Brain pericyte (primary cell): ENCODE measurements at regions not wholly inside any gene's neighbourhood (a gene's known extent, or its start where the extent isn't known, plus 50 kb on each side); places are given as distances from the start of the nearest gene placed in this dataset.
"Not testable (repeated sequence)": the region's sequence is repeated elsewhere in the genome, so short reads cannot be mapped to it uniquely, and the experiment has no call there.

Experiments used
- DNase-seq: peaks from one replicate; pipeline ENCODE4 v3.0.0-alpha.2; 2012; ENCODE audit warnings: low read depth, low spot score

GRCh38 chr15:20009619-20010018, 532.0 kb downstream of the GOLGA6L6 start:
- DNase-seq, result not testable (repeated sequence)

GRCh38 chr15:20007338-20007737, 534.3 kb downstream of the GOLGA6L6 start:
- not testable (repeated sequence) for DNase-seq

GRCh38 chr15:20003471-20003870, 538.1 kb downstream of the GOLGA6L6 start:
- not testable (repeated sequence) for DNase-seq

GRCh38 chr15:20002560-20002959, 539.0 kb downstream of the GOLGA6L6 start:
- not testable (repeated sequence) for DNase-seq

- not testable (repeated sequence) for DNase-seq
Measured at GRCh38 chr15:19996574-19997194, 544.9 kb downstream of the GOLGA6L6 start.

- DNase-seq, result not testable (repeated sequence)
Measured at GRCh38 chr15:19995296-19995695, 546.3 kb downstream of the GOLGA6L6 start.

- no peak for DNase-seq
Measured at GRCh38 chr15:19992428-19992827, 549.2 kb downstream of the GOLGA6L6 start.

GRCh38 chr15:19988094-19988660, 553.4 kb downstream of the GOLGA6L6 start:
- DNase-seq, result no peak

GRCh38 chr15:19987389-19988048, 554.1 kb downstream of the GOLGA6L6 start:
- DNase-seq, result no peak

- DNase-seq, result no peak
Measured at GRCh38 chr15:19984101-19984500, 557.5 kb downstream of the GOLGA6L6 start.

GRCh38 chr15:19974998-19975397, 566.6 kb downstream of the GOLGA6L6 start:
- DNase-seq, result no peak

GRCh38 chr15:19973718-19974117, 567.9 kb downstream of the GOLGA6L6 start:
- DNase-seq, result no peak

GRCh38 chr15:19972582-19972981, 569.0 kb downstream of the GOLGA6L6 start:
- DNase-seq, result not testable (repeated sequence)

GRCh38 chr15:19965574-19965973, 576.0 kb downstream of the GOLGA6L6 start:
- DNase-seq, result not testable (repeated sequence)

GRCh38 chr15:19964480-19964879, 577.1 kb downstream of the GOLGA6L6 start:
- DNase-seq, result not testable (repeated sequence)

GRCh38 chr15:19956124-19956796, 585.3 kb downstream of the GOLGA6L6 start:
- DNase-seq, result no peak

- no peak for DNase-seq
Measured at GRCh38 chr15:19944261-19944888, 597.2 kb downstream of the GOLGA6L6 start.

GRCh38 chr15:19943515-19943914, 598.1 kb downstream of the GOLGA6L6 start:
- DNase-seq, result no peak

- not testable (repeated sequence) for DNase-seq
Measured at GRCh38 chr15:19903281-19903680, 638.3 kb downstream of the GOLGA6L6 start.

- not testable (repeated sequence) for DNase-seq
Measured at GRCh38 chr15:19902388-19902787, 639.2 kb downstream of the GOLGA6L6 start.

- not testable (repeated sequence) for DNase-seq
Measured at GRCh38 chr15:19901414-19901813, 640.2 kb downstream of the GOLGA6L6 start.
